SU-DHL-6 (cell line): ENCODE measurements at regions not wholly inside any gene's neighbourhood (a gene's known extent, or its start where the extent isn't known, plus 50 kb on each side); places are given as distances from the start of the nearest gene placed in this dataset.

Experiments
- CTCF ChIP-seq: fragments of 200-600 bp; sonication (generic); IDR thresholded peaks from one replicate; pipeline ENCODE4 v1.5.1; 2017; ENCODE audit warnings: antibody characterized with exemption, mild to moderate bottlenecking, low read length, moderate library complexity; ENCODE audit not compliant: insufficient read depth, poor library complexity, severe bottlenecking
- EZH2phosphoT487 ChIP-seq: fragments of 200-600 bp; sonication (generic), shearing (Covaris generic); conservative IDR thresholded peaks from 2 replicates; pipeline ENCODE4 v1.6.1; 2018; ENCODE audit warnings: mild to moderate bottlenecking, antibody characterized with exemption, low read length, moderate library complexity, mixed read lengths

GRCh38 chr9:26260238-26260637, 582.0 kb upstream of the TUSC1 start:
- TF ChIP-seq CTCF (no peak), EZH2phosphoT487 (no peak)
